Upper lobe of right lung (tissue), 1 donor: ENCODE measurements at regions not wholly inside any gene's neighbourhood (a gene's known extent, or its start where the extent isn't known, plus 50 kb on each side); places are given as distances from the start of the nearest gene placed in this dataset.

Experiments used
- ATAC-seq: fragments of 200-7000 bp; cut with Tn5 transposase; one replicate; pipeline ENCODE4 v1.9.1; 2020; ENCODE audit warnings: mild to moderate bottlenecking, moderate library complexity
- DNase-seq: peaks from one replicate; pipeline ENCODE4 v3.0.0-alpha.2; 2020
- H3K27ac ChIP-seq: fragments of 200-600 bp; one replicate; pipeline ENCODE4 v1.8.0; 2022
- H3K27me3 ChIP-seq: fragments of 200-600 bp; one replicate; pipeline ENCODE4 v1.8.0; 2022; ENCODE audit warnings: mild to moderate bottlenecking
- H3K36me3 ChIP-seq: fragments of 200-600 bp; one replicate; pipeline ENCODE4 v1.8.0; 2022
- H3K4me1 ChIP-seq: fragments of 200-600 bp; one replicate; pipeline ENCODE4 v1.8.0; 2022
- H3K4me3 ChIP-seq: fragments of 200-600 bp; one replicate; pipeline ENCODE4 v1.8.0; 2022; ENCODE audit warnings: mild to moderate bottlenecking
- H3K9me3 ChIP-seq: fragments of 200-600 bp; one replicate; pipeline ENCODE4 v1.8.0; 2022
- intact Hi-C: fragments of 100-400 bp; cut with DNase I; formaldehyde crosslinking; loops from one replicate; pipeline ENCODE4 v1.11.0; 2022
- TF ChIP-seq, protein P1 (sequence below): fragments of 200-600 bp; IDR thresholded peaks from one replicate; pipeline ENCODE4 v1.8.0; 2022; ENCODE audit warnings: antibody characterized with exemption
- donor health status: DM: no; HTN: yes; CAD: no; lungs with severe emphysema.

GRCh38 chr12:25041006-25041741 is 92.3 kb upstream of the BCAT1 start:
- DNase-seq (no peak), ATAC-seq (no peak)
- Histone ChIP-seq H3K4me3 (no peak overlapping the region), H3K36me3 (no peaks in the 10 kb centered on the region), H3K27ac (peak overlapping the region; percentile 2), H3K4me1 (no peaks in the 10 kb centered on the region), H3K27me3 (no peaks in the 10 kb centered on the region), H3K9me3 (no peaks in the 10 kb centered on the region)
- intact Hi-C loops: no loop called here
- TF ChIP-seq, protein P1, sequence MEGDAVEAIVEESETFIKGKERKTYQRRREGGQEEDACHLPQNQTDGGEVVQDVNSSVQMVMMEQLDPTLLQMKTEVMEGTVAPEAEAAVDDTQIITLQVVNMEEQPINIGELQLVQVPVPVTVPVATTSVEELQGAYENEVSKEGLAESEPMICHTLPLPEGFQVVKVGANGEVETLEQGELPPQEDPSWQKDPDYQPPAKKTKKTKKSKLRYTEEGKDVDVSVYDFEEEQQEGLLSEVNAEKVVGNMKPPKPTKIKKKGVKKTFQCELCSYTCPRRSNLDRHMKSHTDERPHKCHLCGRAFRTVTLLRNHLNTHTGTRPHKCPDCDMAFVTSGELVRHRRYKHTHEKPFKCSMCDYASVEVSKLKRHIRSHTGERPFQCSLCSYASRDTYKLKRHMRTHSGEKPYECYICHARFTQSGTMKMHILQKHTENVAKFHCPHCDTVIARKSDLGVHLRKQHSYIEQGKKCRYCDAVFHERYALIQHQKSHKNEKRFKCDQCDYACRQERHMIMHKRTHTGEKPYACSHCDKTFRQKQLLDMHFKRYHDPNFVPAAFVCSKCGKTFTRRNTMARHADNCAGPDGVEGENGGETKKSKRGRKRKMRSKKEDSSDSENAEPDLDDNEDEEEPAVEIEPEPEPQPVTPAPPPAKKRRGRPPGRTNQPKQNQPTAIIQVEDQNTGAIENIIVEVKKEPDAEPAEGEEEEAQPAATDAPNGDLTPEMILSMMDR: no peak

DNA sequence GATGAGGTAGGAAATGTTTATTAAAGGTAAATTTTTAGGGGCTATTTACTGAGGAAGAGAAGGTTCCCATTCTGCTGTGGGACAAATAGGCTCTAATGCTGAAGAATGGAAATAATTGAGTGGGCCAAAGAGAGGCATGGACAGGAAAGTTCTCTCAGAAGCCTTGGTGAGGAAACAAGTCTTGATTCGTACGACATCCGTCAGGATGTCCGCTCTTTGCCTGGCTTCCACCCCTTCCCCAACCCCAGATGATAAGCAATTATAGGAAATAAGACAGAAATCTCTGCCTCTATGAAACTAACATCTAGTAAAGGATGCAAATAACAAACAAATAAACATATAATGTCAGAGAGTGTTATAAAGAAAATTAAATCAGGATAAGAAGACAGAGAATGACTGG is 91.7 kb upstream of the BCAT1 start:
- intact Hi-C loops: no loop called here
- peak overlapping the region; percentile 2 for H3K27ac ChIP-seq
- TF ChIP-seq, protein P1: no peak

DNA sequence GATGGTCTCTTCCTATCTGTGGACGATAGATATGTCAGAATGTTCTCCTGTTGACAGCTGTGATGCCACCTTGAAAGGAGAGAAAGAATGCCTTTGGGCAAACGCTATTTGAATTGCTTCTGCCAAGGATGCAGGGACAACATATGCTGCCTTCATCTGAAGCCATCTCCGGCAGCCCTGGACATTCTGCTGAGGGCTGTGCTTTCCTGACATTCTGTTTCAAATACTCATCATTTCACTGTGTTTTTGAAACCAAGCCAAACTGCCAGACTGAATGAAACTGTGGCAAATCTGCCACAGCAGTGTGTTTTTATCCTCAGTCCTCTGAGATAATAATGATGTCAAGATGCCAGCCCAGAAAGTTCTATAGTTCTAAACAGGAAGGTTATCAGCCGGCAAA is 85.8 kb upstream of the BCAT1 start:
- no peaks in the 10 kb centered on the region for H3K4me1 ChIP-seq
- no peak for ATAC-seq
- H3K27ac ChIP-seq: no peak overlapping the region
- intact Hi-C loops: no loop called here
- H3K36me3 ChIP-seq: no peaks in the 10 kb centered on the region
- no peaks in the 10 kb centered on the region for H3K9me3 ChIP-seq
- TF ChIP-seq, protein P1: no peak
- no peak overlapping the region for H3K4me3 ChIP-seq
- H3K27me3 ChIP-seq: no peaks in the 10 kb centered on the region
- DNase-seq: no peak

More for the DNA sequence above, 91.7 kb upstream of the BCAT1 start:
- H3K9me3 ChIP-seq: no peaks in the 10 kb centered on the region
- no peak overlapping the region for H3K4me3 ChIP-seq
- no peaks in the 10 kb centered on the region for H3K27me3 ChIP-seq
- ATAC-seq (no peak), DNase-seq (no peak)
- H3K36me3 ChIP-seq: no peaks in the 10 kb centered on the region
- H3K4me1 ChIP-seq: no peaks in the 10 kb centered on the region

- Histone ChIP-seq H3K27ac (no peak overlapping the region), H3K4me3 (no peak overlapping the region), H3K36me3 (no peaks in the 10 kb centered on the region), H3K27me3 (no peaks in the 10 kb centered on the region), H3K4me1 (no peaks in the 10 kb centered on the region), H3K9me3 (no peaks in the 10 kb centered on the region)
- ATAC-seq (no peak), DNase-seq (no peak)
- TF ChIP-seq, protein P1: no peak
- intact Hi-C loops: no loop called here
Measured at GRCh38 chr12:25025951-25026490, 77.1 kb upstream of the BCAT1 start.

DNA sequence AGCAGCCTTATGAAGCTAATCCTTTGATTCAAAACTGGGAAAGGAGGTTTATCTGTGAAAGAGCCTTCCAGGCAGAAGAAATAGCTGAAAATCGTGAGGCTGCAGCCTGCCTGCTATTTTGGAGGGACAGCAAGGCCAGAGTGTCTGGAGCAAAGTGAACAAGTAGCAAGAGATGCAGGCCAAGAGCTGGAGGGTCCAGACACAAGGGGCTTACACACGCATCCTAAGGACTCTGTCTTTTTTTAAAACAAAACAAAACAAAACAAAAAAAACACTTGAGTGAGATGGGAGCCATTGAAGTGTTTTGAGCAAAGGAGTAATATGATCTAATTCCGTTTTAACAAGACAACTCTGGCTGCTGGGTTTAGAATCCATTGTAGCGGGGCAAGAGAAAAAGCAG is 76.4 kb upstream of the BCAT1 start:
- H3K9me3 ChIP-seq: no peaks in the 10 kb centered on the region
- TF ChIP-seq, protein P1: no peak

More for the DNA sequence above, 76.4 kb upstream of the BCAT1 start:
- no peak for DNase-seq
- no peak overlapping the region for H3K27ac ChIP-seq
- H3K27me3 ChIP-seq: no peaks in the 10 kb centered on the region
- H3K4me3 ChIP-seq: no peak overlapping the region
- H3K4me1 ChIP-seq: no peaks in the 10 kb centered on the region
- no peak for ATAC-seq
- no peaks in the 10 kb centered on the region for H3K36me3 ChIP-seq
- intact Hi-C loops: no loop called here
